IPS-18a (cell line): ENCODE measurements at regions not wholly inside any gene's neighbourhood (a gene's known extent, or its start where the extent isn't known, plus 50 kb on each side); places are given as distances from the start of the nearest gene placed in this dataset.

Experiments
- H3K27ac ChIP-seq: one replicate; pipeline ENCODE4 v1.5.1; 2013; ENCODE audit warnings: low read length
- H3K27me3 ChIP-seq: one replicate; pipeline ENCODE4 v1.6.1; 2013; ENCODE audit warnings: mild to moderate bottlenecking, low read length; ENCODE audit not compliant: control insufficient read depth, insufficient read depth
- H3K36me3 ChIP-seq: one replicate; pipeline ENCODE4 v1.6.1; 2013; ENCODE audit warnings: low read depth, low read length; ENCODE audit not compliant: control insufficient read depth
- H3K4me1 ChIP-seq: one replicate; pipeline ENCODE4 v1.6.1; 2013; ENCODE audit warnings: low read depth, low read length; ENCODE audit not compliant: control insufficient read depth
- H3K4me3 ChIP-seq: one replicate; pipeline ENCODE4 v1.5.1; 2013; ENCODE audit warnings: low read length
- H3K9ac ChIP-seq: one replicate; pipeline ENCODE4 v1.6.1; 2013; ENCODE audit warnings: mild to moderate bottlenecking, low read length, moderate library complexity
- H3K9me3 ChIP-seq: one replicate; pipeline ENCODE4 v1.6.1; 2013; ENCODE audit warnings: low read depth, low read length; ENCODE audit not compliant: control insufficient read depth

DNA sequence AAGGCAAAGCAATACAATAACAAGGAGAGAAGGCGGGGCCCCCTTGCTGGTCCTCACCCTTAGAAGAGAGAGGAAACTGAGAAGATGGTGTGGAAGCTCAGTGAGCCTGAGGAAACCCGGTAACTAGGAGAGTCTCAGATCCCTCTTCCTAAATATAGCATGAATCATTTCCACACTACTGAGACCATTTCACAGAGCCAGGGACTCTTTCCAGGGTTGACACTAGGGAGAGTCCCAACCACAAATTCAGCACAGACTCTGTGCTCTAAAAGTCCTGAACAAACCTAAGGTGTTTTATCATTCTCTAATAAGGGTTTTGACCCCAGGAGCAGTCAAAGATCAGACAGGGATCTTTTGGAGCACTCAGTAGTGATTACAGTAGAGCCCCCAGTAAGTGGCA, 647.7 kb downstream of the KCNT2 start:
- no peak overlapping the region for H3K4me3 ChIP-seq
- no peaks in the 10 kb centered on the region for H3K36me3 ChIP-seq
- H3K4me1 ChIP-seq, result peaks cover 11% of the 10 kb centered on the region
- H3K27ac ChIP-seq, result no peak overlapping the region
- H3K9ac ChIP-seq, result no peak overlapping the region
- no peaks in the 10 kb centered on the region for H3K9me3 ChIP-seq
- no peaks in the 10 kb centered on the region for H3K27me3 ChIP-seq

- Histone ChIP-seq H3K27ac (no peak overlapping the region), H3K9ac (no peak overlapping the region), H3K4me1 (peaks cover 11% of the 10 kb centered on the region), H3K36me3 (no peaks in the 10 kb centered on the region), H3K27me3 (no peaks in the 10 kb centered on the region), H3K9me3 (no peaks in the 10 kb centered on the region), H3K4me3 (no peak overlapping the region)
Observed at GRCh38 chr1:195958131-195958530, 650.1 kb downstream of the KCNT2 start.

DNA sequence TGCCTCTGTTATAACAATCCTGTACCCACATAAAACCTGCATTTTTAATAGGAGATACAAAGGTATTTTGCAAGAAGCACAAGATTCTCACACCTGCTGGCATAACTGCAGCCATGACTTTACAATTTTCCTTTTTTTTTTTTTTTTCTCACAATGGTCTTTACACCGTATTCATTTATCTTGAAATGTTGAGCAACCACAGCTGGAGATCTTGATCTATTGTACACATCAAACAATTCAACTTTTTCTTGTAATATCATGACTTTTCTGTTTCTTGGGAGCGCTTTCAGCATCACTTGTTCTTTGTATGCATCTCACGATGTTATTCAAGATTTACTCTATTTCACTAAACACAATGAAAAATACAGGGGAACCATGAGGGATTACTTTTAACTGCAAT, 651.4 kb downstream of the KCNT2 start:
- Histone ChIP-seq H3K4me1 (peaks cover 11% of the 10 kb centered on the region), H3K27me3 (no peaks in the 10 kb centered on the region), H3K4me3 (no peak overlapping the region), H3K9me3 (no peaks in the 10 kb centered on the region), H3K36me3 (no peaks in the 10 kb centered on the region), H3K9ac (no peak overlapping the region), H3K27ac (no peak overlapping the region)

GRCh38 chr1:195954848-195955247, 653.4 kb downstream of the KCNT2 start:
- no peaks in the 10 kb centered on the region for H3K9me3 ChIP-seq

DNA sequence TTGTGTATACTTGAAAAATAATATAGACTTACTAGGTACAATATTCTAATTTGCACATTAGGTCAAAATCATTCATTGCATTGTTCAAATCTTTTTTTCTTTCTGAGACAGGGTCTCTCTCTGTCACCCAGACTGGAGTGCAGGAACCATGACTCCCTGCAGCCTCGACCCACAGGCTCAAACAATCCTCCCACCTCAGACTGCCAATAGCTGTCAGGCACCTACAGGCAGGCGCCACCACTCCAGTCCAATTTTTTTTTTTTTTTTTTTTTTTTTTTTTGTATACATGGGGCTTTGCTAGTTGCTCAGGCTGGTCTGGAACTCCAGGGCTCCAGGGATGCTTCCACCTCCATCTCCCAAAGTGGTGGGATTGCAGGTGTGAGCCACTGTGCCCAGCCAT, 656.9 kb downstream of the KCNT2 start:
- Histone ChIP-seq H3K4me1 (no peaks in the 10 kb centered on the region), H3K4me3 (no peak overlapping the region), H3K9ac (no peak overlapping the region), H3K27me3 (no peaks in the 10 kb centered on the region), H3K36me3 (no peaks in the 10 kb centered on the region), H3K27ac (no peak overlapping the region), H3K9me3 (no peaks in the 10 kb centered on the region)

More at GRCh38 chr1:195954848-195955247, 653.4 kb downstream of the KCNT2 start:
- peaks cover 6% of the 10 kb centered on the region for H3K4me1 ChIP-seq
- no peaks in the 10 kb centered on the region for H3K36me3 ChIP-seq
- H3K27me3 ChIP-seq, result no peaks in the 10 kb centered on the region
- no peak overlapping the region for H3K27ac ChIP-seq
- no peak overlapping the region for H3K9ac ChIP-seq
- H3K4me3 ChIP-seq, result no peak overlapping the region

GRCh38 chr1:195948123-195948895, 659.9 kb downstream of the KCNT2 start:
- Histone ChIP-seq H3K36me3 (no peaks in the 10 kb centered on the region), H3K9me3 (no peaks in the 10 kb centered on the region), H3K4me1 (no peaks in the 10 kb centered on the region), H3K9ac (no peak overlapping the region), H3K27me3 (no peaks in the 10 kb centered on the region), H3K27ac (no peak overlapping the region), H3K4me3 (no peak overlapping the region)

GRCh38 chr1:195946500-195946899, 661.7 kb downstream of the KCNT2 start:
- Histone ChIP-seq H3K4me3 (no peak overlapping the region), H3K27me3 (no peaks in the 10 kb centered on the region), H3K9me3 (no peaks in the 10 kb centered on the region)

DNA sequence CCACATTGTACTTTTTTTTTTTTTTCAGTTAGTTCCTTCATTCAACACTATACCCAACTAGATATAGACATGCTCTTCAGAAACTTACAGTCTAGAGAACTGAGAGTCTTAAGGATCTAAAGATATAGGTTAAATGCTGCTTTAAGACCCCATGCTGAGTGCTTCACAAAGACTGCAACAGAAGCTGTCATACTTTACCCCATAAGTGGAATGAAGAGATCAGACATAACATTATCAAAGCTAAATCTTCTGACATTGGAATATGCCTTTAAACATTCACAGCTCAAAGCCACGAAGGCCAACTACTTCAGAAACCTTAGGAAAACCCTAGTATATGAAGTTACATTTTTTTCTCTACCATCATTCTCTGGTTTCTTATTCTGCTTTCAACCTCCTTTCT, 666.4 kb downstream of the KCNT2 start:
- no peaks in the 10 kb centered on the region for H3K36me3 ChIP-seq
- H3K27me3 ChIP-seq, result no peaks in the 10 kb centered on the region
- no peaks in the 10 kb centered on the region for H3K9me3 ChIP-seq
- H3K27ac ChIP-seq, result no peak overlapping the region
- H3K9ac ChIP-seq, result no peak overlapping the region
- no peak overlapping the region for H3K4me3 ChIP-seq
- peaks cover 7% of the 10 kb centered on the region for H3K4me1 ChIP-seq

More at GRCh38 chr1:195946500-195946899, 661.7 kb downstream of the KCNT2 start:
- H3K27ac ChIP-seq, result no peak overlapping the region
- H3K36me3 ChIP-seq, result no peaks in the 10 kb centered on the region
- H3K9ac ChIP-seq, result no peak overlapping the region
- H3K4me1 ChIP-seq, result no peaks in the 10 kb centered on the region

GRCh38 chr1:195941314-195941713, 666.9 kb downstream of the KCNT2 start:
- Histone ChIP-seq H3K9ac (no peak overlapping the region), H3K9me3 (no peaks in the 10 kb centered on the region), H3K27ac (no peak overlapping the region)

GRCh38 chr1:195939844-195940243, 668.4 kb downstream of the KCNT2 start:
- Histone ChIP-seq H3K27me3 (no peaks in the 10 kb centered on the region), H3K9me3 (no peaks in the 10 kb centered on the region), H3K4me3 (no peak overlapping the region), H3K4me1 (peaks cover 7% of the 10 kb centered on the region), H3K36me3 (no peaks in the 10 kb centered on the region), H3K27ac (no peak overlapping the region), H3K9ac (no peak overlapping the region)

More at GRCh38 chr1:195941314-195941713, 666.9 kb downstream of the KCNT2 start:
- no peaks in the 10 kb centered on the region for H3K36me3 ChIP-seq
- H3K27me3 ChIP-seq, result no peaks in the 10 kb centered on the region
- H3K4me1 ChIP-seq, result peaks cover 7% of the 10 kb centered on the region
- no peak overlapping the region for H3K4me3 ChIP-seq

DNA sequence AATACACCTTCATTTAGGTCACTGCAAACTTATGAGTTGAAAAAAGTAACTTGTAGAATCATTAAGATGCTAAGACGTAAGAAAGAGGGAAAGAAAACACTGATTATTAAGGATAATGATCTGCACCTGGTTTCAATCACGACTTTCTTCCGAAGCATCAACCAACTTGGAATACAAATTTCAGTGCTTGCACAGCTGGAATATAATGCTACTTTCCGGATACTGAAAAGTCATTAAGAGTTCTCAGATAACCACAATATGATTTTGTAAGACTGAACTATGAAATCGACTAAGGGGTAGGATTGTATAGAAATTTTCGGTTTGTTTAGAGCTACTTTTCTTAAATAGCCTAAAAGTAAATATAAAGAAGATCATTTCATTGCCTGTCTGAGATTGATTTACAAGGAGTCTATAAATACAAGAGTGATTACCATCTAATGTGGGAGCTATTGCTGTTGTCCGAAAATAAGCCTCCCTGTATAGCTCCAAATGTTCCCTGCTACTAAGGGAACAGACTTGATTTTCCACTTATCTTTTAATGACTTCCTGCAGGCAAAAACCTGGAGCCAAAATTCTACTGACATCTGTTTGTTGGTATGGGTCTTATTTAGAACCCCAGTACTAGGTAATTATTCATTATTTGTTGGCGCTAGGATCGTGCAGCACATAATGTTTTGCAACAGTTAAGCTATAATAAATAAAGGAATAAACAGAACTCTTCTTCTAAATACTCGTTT, 673.3 kb downstream of the KCNT2 start:
- H3K4me1 ChIP-seq, result peaks cover 3% of the 10 kb centered on the region
- H3K4me3 ChIP-seq, result no peak overlapping the region
- no peaks in the 10 kb centered on the region for H3K9me3 ChIP-seq
- H3K9ac ChIP-seq, result no peak overlapping the region
- no peaks in the 10 kb centered on the region for H3K36me3 ChIP-seq
- no peak overlapping the region for H3K27ac ChIP-seq
- no peaks in the 10 kb centered on the region for H3K27me3 ChIP-seq

DNA sequence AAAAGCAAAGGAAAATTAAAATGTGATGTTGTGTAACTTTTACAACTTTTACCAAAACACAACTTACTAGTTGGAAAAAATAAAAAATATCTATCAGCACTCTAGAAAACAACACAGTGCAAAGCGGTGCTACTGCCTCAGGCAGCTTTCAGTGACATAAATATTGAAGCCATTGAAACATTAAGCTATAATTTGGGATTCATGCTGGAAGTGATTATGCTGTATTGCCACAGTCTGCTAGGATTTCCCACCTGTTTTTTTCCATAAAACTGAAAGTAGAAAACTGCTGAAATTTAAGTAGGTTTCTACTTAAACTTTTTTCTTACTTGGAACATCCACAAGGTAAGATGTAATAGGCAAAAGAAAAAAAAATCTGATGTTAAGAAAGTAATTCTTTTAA, 674.4 kb downstream of the KCNT2 start:
- no peaks in the 10 kb centered on the region for H3K9me3 ChIP-seq

More for the DNA sequence above, 674.4 kb downstream of the KCNT2 start:
- H3K36me3 ChIP-seq, result no peaks in the 10 kb centered on the region
- no peak overlapping the region for H3K27ac ChIP-seq
- H3K27me3 ChIP-seq, result no peaks in the 10 kb centered on the region
- H3K4me3 ChIP-seq, result no peak overlapping the region
- no peak overlapping the region for H3K9ac ChIP-seq
- no peaks in the 10 kb centered on the region for H3K4me1 ChIP-seq
